ENCODE measurements at regions not wholly inside any gene's neighbourhood (a gene's known extent, or its start where the extent isn't known, plus 50 kb on each side); places are given as distances from the start of the nearest gene placed in this dataset.

DNA sequence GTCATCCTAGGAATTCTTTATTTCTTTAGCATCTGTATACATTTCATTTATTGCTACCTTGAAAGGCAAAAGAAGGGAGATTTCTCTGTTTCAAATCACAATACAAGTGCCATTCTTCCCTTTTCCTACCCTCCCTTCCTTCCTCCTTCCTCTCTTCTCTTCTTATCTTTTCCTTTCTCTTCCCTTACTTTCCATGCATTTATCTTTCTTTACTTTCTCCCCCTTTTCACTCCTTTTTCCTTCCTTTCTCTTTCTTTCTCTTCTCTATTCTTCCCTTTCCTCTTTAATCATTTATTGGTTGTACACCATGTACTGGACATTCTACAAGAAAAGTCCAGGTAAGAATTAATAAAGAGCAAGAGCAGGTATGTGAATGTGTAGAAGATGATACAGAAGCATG, 251.0 kb upstream of the PEX5L start:
- DNase-seq = no peak

DNA sequence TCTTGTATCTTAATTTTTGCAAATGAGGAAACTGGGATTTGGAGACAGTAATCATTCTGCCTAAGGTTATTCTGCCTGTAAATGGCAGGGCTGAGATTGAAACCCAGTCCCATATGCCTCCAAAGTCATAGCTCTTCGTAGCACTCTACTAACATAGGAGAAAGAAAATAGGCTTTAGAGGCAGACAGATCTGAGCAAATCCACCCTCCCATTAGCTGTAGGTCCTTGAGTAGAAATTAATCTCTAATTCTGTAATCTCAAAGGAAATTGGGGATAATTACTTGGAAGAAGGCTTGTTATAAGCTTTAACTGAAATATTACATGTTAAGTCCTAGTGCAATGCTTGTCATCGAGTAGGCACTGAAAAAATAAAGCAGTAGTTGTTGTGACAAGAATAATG, 252.1 kb upstream of the PEX5L start:
- no peak for DNase-seq

DNA sequence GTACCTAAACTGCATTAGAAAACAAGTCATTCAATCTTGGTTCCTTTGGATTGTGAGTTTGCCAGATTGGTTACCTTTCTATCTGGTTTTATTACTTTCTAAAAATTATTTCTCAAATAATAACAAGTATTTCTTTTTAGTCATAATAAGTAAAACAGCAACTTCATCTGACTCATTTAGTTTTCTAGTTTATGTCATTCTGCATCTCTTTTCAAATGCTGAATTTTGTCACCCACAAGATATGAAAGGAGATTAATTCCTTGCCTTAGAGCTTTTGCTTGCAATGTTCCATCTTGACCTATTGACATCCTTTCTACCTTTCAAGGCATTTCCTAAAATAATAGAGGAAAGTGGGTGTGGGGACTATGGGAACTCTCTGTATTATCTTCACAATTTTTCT, 253.6 kb upstream of the PEX5L start:
- no peak for DNase-seq

DNA sequence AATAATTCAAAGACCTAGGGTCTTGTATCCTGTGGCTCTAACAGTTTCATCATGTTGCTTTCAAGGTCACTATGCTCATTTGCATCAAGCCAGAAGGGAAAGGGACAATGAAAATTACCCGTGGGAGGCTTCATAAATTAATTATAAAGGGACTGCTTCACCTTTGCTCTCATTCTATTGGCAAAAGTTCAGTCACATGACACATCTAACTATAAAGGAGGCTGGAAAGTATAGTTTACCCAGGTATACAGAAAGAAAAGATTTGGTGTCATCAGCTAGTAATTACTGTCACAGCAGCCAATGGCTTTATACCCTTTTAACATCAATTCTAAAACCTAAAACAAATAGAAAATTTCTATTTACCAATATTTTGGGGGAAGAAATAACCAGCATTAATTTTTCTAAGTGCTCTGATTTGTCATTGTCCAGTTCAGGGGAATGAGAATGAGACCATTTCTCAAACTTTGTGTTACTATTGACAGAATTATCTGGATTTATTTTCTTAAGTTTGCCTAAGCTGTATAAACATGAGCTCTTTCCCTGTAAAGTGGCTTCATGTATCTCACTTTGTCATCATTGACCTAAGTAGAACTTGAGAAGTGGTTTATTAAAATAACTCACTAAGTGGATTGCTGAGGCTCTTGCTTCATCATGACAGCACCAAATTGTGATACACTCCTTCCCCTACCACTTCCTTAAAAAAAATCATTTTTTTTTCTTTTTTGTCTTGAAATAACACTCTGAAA, 257.7 kb upstream of the PEX5L start:
- no peak for DNase-seq

DNA sequence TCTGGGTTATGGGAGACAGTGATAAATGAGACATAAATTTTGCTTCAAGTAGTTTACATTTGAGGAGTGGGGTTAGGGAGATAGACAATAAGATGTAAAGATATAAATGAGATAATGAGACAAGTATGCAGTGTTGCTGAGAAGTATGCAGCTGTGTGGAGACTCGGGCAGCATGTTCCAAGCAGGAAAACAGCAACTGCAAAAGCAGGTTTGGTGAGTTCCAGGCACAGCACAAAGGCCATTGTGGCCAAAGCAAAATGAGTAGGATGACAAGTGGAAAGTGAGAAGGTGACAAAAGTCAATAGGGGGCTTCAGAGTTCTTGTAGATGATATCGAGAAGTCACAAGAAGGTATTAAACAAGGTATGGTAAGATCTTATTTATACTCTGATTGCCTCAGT, 259.1 kb upstream of the PEX5L start:
- DNase-seq = no peak

DNA sequence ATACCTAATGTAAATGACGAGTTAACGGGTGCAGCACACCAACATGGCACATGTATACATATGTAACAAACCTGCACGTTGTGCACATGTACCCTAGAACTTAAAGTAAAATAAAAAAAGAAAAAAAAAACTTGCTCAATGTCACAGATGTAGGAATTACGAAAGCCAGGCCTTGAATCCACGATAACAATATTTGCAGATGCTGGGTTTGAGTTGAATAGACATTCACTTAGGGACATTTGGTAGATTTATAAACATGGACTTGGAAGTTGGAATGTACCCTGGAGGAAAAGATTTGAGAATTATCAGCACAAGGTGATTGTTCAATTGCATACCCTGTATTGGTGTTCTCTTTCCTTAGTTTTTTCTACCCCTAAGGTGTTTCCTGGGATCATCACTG, 260.2 kb upstream of the PEX5L start:
- no peak for DNase-seq

DNA sequence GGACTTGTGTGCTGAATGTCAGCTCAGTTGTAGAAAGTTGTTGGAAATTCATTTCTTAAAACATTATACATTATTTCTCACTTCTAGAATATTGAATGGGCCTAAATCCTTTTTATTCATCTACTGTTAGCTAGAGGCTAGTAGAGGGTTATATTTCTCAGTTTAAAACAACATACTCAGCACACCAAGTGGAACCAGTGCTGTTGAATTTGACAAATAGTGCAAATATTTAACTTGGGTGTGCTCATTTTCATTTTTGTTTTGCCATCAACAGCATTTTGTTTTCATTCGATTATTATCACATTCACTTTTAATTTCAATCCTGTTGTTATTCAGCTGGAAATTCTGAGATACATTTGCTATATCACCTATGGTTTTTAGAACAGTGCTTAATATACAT, 269.4 kb upstream of the PEX5L start:
- DNase-seq = no peak

DNA sequence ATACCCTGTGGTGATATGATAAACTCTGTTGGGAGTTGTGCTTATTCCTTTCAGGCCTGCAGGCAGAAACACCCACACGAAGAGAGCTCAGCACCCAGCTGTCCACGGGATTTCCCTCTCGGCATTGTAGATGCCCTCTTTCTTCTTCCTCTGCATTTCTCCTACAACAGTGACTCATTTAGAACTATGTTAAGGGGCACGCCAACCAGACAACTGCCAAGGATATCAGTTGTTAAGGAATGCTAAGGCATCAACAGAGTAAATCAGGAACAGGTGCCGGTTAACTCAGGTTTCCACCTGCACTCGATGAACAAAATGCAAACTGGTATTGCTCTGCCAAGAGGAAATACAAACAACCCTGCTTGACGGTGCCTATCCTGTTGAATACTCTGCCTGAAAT, 270.0 kb upstream of the PEX5L start:
- no peak for DNase-seq

DNA sequence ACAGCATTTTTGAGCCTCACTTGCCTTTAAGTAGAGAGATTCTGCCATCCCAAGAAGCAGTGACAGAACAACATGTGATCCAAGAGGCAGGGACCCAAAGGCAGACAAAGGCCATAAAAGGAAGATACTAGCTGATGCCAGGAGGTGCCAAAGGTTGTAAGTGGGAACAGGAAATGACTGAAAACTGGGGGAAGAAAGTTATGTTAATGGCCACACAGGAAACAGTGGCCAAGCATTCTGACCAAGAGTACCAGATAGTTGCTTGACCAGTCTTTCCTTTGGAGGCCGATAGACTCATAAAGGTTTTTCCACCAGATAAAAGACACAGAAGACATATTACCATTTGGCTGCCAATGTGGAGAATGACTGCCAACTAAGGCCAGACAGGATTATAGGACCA, 274.5 kb upstream of the PEX5L start:
- DNase-seq = no peak

DNA sequence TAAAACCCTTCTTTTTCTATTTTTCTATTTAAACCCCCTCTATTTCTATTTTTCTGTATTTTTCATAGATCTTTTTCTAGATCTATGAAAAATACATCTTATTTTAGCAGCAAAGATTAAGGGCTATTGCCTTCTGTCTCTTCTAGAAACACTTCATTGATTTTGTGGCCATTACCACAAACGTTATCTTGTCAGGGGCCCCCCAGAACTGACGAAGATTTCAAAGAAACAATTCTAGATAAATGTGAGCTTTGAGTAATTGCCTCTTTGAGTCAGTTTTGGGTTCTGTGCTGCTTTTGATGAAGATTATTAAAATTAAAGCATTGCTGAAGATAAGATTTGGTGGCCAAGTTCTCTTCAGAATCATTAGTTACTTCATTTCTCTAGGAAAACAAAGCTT, 279.6 kb upstream of the PEX5L start:
- no peak for DNase-seq

DNA sequence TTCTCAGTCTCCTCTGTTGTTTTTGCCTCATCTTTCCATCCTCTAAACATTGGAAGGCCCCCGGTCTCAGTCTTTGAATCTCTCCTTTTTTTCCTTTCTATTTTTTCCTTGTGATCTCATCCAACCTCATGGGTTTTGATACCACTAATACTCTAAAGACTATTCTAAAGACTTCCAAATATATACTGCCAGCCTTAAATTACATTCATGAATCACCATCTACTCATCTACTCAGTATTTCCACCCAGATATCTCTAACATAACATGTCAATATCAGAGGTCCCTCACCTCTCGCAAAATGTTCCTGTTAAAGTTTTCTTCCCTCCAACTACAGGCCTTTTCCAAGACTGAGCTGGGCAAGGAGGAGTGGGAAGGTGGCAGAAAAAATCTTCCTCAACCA, 282.5 kb upstream of the TTC14 start:
- no peak for DNase-seq

DNA sequence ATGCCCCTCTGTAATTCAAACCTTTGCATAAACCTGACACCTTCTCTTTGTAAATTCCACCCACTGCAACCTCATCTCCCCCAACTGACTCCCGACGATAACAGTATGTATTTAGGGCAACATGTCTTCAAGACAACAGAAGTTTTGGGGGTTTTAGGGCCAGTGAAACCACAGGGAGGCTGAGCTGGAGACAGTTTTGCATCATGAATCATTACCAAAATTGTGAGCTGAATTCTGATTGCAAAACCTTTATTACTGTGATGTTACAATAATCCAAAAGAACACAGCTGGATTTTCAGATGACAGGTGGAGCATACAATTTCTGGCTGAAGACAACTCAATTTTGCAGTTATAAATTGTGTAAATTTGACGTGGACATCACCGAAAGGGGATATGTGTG, 281.3 kb upstream of the TTC14 start:
- no peak for DNase-seq

DNA sequence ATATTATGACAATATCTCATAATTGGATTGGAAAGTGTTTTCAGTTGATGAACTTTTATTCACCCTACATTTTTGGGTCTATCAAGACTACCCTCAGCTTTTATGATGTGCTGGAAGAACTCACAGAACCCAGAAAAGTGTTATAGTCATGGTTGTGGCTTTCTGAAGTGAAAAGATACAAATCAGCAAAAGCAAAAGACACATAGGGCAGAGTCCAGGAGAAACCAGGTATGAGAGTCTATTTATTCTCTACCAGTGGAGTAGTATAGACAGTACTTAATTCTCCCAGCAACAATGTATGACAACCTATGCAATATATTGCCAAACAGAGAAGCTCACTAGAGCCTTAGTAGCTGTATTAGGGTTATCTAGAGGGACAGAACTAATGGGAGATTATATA, 280.4 kb upstream of the TTC14 start:
- no peak for DNase-seq

DNA sequence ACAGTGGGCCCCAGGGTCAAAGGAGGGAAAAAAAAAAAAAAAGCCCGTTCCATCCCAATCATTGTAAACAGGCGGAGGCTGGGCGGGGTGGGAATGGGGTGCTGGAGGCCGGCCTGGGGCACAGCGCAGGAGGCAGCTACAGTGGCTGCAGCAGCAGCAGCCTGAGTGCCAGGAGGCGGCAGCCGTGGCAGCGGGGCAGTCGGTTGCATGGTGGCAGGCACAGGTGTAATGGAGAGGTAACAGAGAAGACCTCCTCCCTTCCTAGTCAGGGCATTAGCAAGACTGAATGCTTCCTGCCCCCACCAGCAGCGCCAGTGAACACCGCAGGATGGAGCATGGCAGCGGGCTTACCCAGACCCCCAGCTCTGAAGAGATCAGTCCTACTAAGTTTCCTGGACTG, 279.1 kb upstream of the TTC14 start:
- no peak for DNase-seq

DNA sequence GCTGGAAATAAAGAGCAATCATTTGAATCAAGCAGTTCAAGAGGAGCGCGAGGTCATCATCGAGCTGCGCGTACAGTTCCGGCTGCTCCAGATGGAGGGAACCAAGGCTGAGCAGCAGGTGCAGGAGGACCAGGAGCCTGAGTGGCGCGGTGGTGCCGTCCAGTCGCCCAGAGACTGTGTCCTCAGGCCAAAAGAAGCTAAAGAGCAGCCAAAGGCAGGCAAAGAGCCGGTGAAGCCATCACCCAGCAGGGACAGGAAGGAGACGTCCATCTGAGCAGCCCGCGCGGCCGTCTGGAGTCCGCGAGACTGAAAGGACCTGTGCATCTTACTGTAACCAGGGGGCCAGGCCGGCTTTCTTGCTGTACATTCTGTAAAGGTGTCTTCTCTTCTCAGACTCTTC, 277.2 kb upstream of the TTC14 start:
- DNase-seq = no peak

DNA sequence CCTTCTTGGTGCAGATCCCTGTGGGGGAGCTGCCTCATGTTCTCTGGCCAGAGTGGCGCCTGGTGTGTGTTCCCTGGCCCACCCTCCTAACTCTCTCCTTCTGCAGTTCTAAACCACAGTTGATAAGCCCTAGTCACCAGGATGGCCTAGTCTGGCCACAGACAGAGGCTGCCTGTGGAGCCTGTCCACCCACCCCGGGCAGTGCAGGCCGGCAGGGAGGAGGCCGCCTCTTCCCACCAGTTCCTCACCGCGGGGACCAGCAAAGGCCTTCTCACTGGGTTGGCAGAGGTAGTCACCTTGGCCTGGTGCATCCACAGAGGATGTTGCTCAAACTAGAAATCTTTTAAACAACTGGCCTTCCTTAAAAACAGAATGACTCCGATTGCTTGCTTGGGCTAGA, 276.4 kb upstream of the TTC14 start:
- no peak for DNase-seq

DNA sequence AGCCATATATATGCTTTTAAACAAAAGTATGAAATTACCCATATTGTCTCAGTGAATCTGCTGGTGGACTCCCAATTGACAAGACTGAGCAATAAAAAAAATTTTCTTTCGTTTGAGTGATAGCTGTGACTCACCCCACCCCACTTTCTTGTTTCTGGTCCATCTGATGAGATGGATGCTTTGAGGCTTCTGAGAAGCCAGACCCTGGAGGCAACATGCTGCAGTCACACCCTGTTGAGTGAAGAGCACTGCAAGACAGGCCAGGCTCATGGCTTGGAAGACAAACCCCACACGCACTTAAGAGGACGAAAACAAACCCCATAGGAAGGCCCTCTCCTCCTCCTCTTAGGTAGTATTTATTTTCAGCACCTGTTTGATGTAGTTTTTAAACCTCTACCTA, 276.0 kb upstream of the TTC14 start:
- no peak for DNase-seq

DNA sequence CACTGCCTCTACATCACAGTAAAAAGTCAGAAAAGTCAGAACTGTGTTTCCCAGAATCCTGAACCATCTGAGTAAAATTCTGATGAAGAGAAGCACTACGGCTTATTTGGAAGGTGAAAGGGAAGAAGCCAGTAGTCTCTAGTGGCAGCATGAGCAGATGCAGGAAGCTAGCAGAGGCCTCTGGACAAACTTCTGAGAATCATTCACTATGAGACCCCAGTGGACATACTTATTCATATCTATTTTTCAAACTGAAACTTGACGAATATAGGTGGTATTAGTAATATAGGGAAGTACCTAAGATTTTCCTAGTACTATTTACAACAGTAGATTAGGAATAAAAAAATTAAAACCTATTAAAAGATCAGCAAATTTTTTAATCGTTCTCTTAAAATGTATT, 272.8 kb upstream of the TTC14 start:
- no peak for DNase-seq

DNA sequence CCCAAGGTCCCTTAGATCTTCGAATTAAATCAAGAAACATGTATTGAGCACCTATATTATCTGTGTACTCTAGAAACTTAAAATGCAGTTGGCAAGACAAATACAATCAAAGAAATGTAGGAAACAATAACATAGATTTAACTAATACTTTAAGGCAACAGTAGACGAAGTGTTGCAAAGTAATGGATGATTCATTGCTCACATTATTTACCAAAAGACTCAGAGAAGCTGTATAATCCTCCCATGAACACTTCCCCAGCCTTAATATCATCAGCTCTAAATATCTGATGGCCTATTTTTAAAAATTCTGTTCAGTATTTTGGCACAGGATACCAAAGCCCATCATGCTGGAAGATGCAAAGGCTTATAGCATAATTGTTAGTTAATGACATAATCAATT, 272.1 kb upstream of the TTC14 start:
- no peak for DNase-seq

DNA sequence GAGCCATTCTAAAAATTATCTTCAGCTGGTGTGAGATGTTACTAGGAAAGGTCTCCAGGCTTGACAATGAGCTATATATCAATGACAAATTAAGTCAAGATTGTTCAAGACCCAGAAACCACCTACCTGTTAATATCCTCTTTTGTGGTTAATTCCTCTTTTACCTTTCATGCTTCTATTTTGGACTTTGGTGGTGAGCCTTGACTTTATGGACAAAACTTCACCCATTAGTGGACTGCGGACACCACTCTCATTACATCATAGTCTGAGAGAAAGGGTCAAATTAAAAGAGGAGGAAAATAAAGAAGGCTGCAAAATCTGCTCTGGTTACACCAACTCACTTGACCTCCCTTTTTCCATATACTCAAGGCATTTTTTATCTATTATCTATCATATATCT, 271.5 kb upstream of the TTC14 start:
- no peak for DNase-seq

DNA sequence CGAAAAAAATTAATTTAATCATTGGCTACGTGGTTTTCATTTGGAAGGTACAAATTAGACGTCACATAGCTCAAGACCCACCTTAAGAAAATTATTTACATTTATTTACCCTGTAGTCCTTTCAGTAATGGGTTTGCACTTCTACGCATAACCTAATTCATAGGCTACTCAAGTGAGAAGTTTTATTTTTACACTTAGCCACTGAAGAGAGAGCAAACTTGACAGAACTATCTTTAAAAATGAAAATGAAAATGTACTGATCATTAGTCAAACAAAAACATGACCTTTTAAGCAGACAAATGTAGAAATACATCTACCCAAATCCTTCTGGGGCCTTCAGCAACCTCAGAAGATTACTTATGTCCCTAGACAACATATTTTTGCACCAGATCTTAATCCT, 269.4 kb upstream of the TTC14 start:
- no peak for DNase-seq

DNA sequence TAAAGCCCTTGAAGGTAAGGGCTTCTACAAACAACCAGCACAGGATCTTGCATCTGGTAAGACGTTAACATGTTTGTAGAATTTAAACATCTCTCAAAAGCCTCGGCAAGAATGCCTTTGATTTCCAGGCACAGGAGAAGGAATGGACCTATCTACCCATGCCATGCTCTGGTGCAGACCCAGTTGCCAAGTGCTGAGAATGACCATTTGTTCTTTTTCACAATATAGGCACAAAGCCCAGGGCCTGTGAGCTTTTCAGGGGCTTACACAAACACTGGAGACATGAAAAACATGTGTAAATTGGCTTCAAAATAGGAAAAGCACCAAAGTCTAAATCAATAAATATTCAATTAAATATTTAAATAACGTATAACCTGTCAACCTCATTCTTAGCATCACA, 266.9 kb upstream of the TTC14 start:
- no peak for DNase-seq

DNA sequence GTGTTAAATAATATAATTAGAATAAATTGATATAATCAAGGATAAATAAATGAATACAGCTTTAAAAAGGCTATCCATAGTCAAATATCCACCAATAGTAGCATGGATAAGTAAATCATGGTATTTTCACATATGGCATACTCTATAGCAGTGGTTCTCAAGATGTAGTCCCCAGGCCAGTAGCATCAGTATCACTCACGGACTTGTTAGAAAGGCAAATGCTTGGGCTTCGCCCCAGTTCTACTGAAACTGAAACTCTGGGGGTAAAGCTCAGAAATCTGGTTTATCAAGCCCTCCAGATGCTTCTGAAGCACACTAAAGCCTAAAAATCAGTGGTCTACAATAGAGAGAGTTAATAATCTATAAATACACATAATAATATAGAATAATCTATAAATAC, 261.6 kb upstream of the TTC14 start:
- no peak for DNase-seq

DNA sequence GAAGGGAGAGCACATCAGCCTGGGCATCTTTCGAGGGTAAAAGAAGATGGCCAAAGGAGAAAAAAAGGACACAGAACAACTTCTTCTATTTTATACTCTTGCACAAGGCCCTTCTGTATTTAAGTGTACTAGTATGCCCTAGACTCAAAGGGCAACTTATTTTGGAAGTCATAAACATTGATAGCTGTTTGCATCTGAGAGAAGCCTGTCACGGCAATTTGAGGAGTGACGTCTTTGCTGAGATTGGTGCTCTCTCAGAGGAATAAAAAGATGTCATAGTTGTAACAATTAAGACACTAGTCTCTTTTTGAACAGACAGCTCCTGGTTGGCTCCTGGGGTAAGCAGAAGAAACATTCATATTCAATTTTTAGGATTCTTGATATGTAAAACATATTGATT, 260.4 kb upstream of the TTC14 start:
- DNase-seq = no peak

DNA sequence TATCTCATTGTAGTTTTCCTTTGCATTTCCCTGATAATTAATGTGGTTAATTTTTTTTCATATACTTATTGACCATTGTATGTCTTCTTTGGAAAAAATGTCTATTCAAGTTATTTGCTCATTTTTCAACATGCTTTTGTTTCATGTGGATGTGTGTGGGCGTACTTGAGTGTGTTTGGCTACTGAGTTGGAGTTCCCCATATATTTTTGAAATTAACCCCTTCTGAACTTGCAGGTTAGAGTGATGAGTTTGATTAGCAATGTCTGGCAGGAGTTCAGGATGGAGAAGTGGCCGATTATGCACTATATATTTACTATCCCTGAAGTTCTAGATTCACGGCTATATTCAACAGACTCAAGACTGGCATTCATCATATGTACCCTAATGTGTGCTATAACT, 250.4 kb upstream of the TTC14 start:
- no peak for DNase-seq

DNA sequence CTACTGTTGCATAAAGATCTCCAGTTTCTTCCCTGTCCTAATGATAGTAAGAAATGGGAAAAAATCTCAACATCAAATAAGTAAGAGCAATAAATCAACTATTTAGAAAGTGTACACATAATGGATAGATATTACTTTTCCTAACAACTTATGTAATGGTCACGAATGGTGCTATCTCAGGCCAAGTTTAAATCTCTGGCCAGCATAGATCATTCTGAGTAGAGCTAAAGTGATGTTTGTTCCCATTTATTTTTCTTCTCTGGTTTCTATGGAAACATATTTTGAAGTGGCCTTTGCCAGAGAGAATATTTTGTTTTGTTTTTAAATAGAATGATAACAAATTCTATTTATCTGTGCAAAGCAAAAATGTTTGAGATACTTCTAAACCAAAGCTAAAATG, 249.7 kb upstream of the TTC14 start:
- DNase-seq = no peak
